ENCODE measurements at regions not wholly inside any gene's neighbourhood (a gene's known extent, or its start where the extent isn't known, plus 50 kb on each side); places are given as distances from the start of the nearest gene placed in this dataset.

- DNase-seq, result no peak
- Histone ChIP-seq H3K4me3 (ENCODE audit: control extremely low read depth in 1 of 5, extremely low read depth in 1 of 5, insufficient read depth in 1 of 5, low read depth in 2 of 5, low read length in 4 of 5) (no peak overlapping the region), H3K27ac (ENCODE audit: low read length in 2 of 2) (no peak overlapping the region), H3K4me1 (ENCODE audit: control insufficient read depth in 2 of 2, insufficient read depth in 2 of 2, low read length in 2 of 2) (no peaks in the 10 kb centered on the region), H2AFZ (ENCODE audit: insufficient read depth, low read depth, low read length, poor library complexity, severe bottlenecking) (no peak overlapping the region), H3K36me3 (replicated peaks in 1 of 2; ENCODE audit: control extremely low read depth in 1 of 2, control insufficient read depth in 1 of 2, extremely low read depth in 1 of 2, insufficient read depth in 2 of 2, low read length in 1 of 2) (no peaks in the 10 kb centered on the region), H3K79me2 (ENCODE audit: control insufficient read depth, insufficient read depth, low read length) (no peaks in the 10 kb centered on the region), H3K27me3 (replicated peaks in 1 of 4; ENCODE audit: control extremely low read depth in 1 of 4, control insufficient read depth in 3 of 4, insufficient read depth in 4 of 4, low read length in 3 of 4) (no peaks in the 10 kb centered on the region), H3K4me2 (replicated peaks; ENCODE audit: low read depth, low read length, poor library complexity, severe bottlenecking) (no peak overlapping the region), H4K20me1 (ENCODE audit: control insufficient read depth, insufficient read depth, low read length, poor library complexity, severe bottlenecking) (no peaks in the 10 kb centered on the region), H3K9ac (ENCODE audit: low read length) (no peak overlapping the region), H3K9me3 (ENCODE audit: control extremely low read depth in 1 of 3, control insufficient read depth in 2 of 3, insufficient read depth in 1 of 3, low read length in 2 of 3) (no peaks in the 10 kb centered on the region)
- WGBS (ENCODE audit: insufficient coverage), result 79% methylated on average over 5 of the region's 5 CpGs
- Mint-ChIP-seq H3K4me1 (no peaks in the 10 kb centered on the region), H3K27me3 (no peaks in the 10 kb centered on the region), H3K27ac (no peak overlapping the region), H3K9me3 (ENCODE audit: insufficient read depth) (peaks cover 3% of the 10 kb centered on the region), H3K4me3 (no peak overlapping the region)
- CTCF ChIA-PET, result no interaction called here
- POLR2A ChIA-PET, result no interaction called here
- intact Hi-C loops (cut with micrococcal nuclease), result no loop called here
- no peak for TF ChIP-seq EZH2 (IDR thresholded peaks at IDR 0.05; ENCODE audit: borderline replicate concordance, insufficient read depth, low read depth, low read length, poor library complexity, severe bottlenecking)
- no peak for TF ChIP-seq CTCF (IDR thresholded peaks at IDR 0.05)
- no peak for ATAC-seq (ENCODE audit: low read depth)
These were observed 119.8 kb downstream of the RFX6 start for GRCh38 chr6:116996842-116997241.

- Mint-ChIP-seq H3K27ac (no peak overlapping the region), H3K4me1 (no peaks in the 10 kb centered on the region), H3K9me3 (ENCODE audit: insufficient read depth) (peaks cover 3% of the 10 kb centered on the region), H3K4me3 (no peak overlapping the region), H3K27me3 (no peaks in the 10 kb centered on the region)
- CTCF ChIA-PET, result no interaction called here
- H3K27me3 ChIP-seq (replicated peaks in 1 of 4; ENCODE audit: control extremely low read depth in 1 of 4, control insufficient read depth in 3 of 4, insufficient read depth in 4 of 4, low read length in 3 of 4), result no peaks in the 10 kb centered on the region
- intact Hi-C loops (cut with micrococcal nuclease), result no loop called here
- H3K9ac ChIP-seq (ENCODE audit: low read length), result no peak overlapping the region
- POLR2A ChIA-PET, result no interaction called here
- DNase-seq (no peak), ATAC-seq (ENCODE audit: low read depth) (no peak)
- H3K79me2 ChIP-seq (ENCODE audit: control insufficient read depth, insufficient read depth, low read length), result no peaks in the 10 kb centered on the region
- no peaks in the 10 kb centered on the region for H4K20me1 ChIP-seq (ENCODE audit: control insufficient read depth, insufficient read depth, low read length, poor library complexity, severe bottlenecking)
- no peaks in the 10 kb centered on the region for H3K36me3 ChIP-seq (replicated peaks in 1 of 2; ENCODE audit: control extremely low read depth in 1 of 2, control insufficient read depth in 1 of 2, extremely low read depth in 1 of 2, insufficient read depth in 2 of 2, low read length in 1 of 2)
- no peak overlapping the region for H3K4me2 ChIP-seq (replicated peaks; ENCODE audit: low read depth, low read length, poor library complexity, severe bottlenecking)
- 83% methylated on average over 2 of the region's 6 CpGs for WGBS (ENCODE audit: insufficient coverage)
- H3K27ac ChIP-seq (ENCODE audit: low read length in 2 of 2), result no peak overlapping the region
- TF ChIP-seq CTCF (IDR thresholded peaks at IDR 0.05), result no peak
- no peak for TF ChIP-seq EZH2 (IDR thresholded peaks at IDR 0.05; ENCODE audit: borderline replicate concordance, insufficient read depth, low read depth, low read length, poor library complexity, severe bottlenecking)
- H3K9me3 ChIP-seq (ENCODE audit: control extremely low read depth in 1 of 3, control insufficient read depth in 2 of 3, insufficient read depth in 1 of 3, low read length in 2 of 3), result no peaks in the 10 kb centered on the region
- H3K4me3 ChIP-seq (ENCODE audit: control extremely low read depth in 1 of 5, extremely low read depth in 1 of 5, insufficient read depth in 1 of 5, low read depth in 2 of 5, low read length in 4 of 5), result no peak overlapping the region
- no peaks in the 10 kb centered on the region for H3K4me1 ChIP-seq (ENCODE audit: control insufficient read depth in 2 of 2, insufficient read depth in 2 of 2, low read length in 2 of 2)
- H2AFZ ChIP-seq (ENCODE audit: insufficient read depth, low read depth, low read length, poor library complexity, severe bottlenecking), result no peak overlapping the region
These were observed 120.5 kb downstream of the RFX6 start for GRCh38 chr6:116997496-116997895.

Data from B cell (primary cell).